ENCODE measurements at regions not wholly inside any gene's neighbourhood (a gene's known extent, or its start where the extent isn't known, plus 50 kb on each side); places are given as distances from the start of the nearest gene placed in this dataset.

- TF ChIP-seq CREB1 (CRISPR knock-in tag; IDR thresholded peaks at IDR 0.05; ENCODE audit: low read depth) (no peak), CTCF (conservative IDR thresholded peaks at IDR 0.05; ENCODE audit: low read depth in 2 of 2) (no peak), POLR2AphosphoS5 (IDR thresholded peaks at IDR 0.05; ENCODE audit: low read depth) (no peak), EZH2phosphoT487 (IDR thresholded peaks at IDR 0.05; ENCODE audit: unreplicated experiment) (no peak), EZH2 (IDR thresholded peaks at IDR 0.05; ENCODE audit: low read depth, unreplicated experiment) (no peak), ZNF114 (CRISPR knock-in tag; IDR thresholded peaks at IDR 0.05) (no peak), REST (IDR thresholded peaks at IDR 0.05; ENCODE audit: unreplicated experiment) (peak; percentile 81), ETS1 (IDR thresholded peaks at IDR 0.05) (no peak), STAT1 (IDR thresholded peaks at IDR 0.05; ENCODE audit: unreplicated experiment) (no peak), JUNB (IDR thresholded peaks at IDR 0.05; ENCODE audit: unreplicated experiment) (no peak), ZNF331 (CRISPR knock-in tag; IDR thresholded peaks at IDR 0.05; ENCODE audit: low read depth) (no peak)
These were observed 181.9 kb downstream of the CTTN start for GRCh38 chr11:70580036-70580805.

All from GM23338 (cell line).